Neuronal stem cell (in vitro differentiated cells): ENCODE measurements at regions not wholly inside any gene's neighbourhood (a gene's known extent, or its start where the extent isn't known, plus 50 kb on each side); places are given as distances from the start of the nearest gene placed in this dataset.

ENCODE experiments used
- DNase-seq: peaks from one replicate; pipeline ENCODE4 v3.0.0-alpha.2; 2013; ENCODE audit warnings: low spot score
- H2AFZ ChIP-seq: one replicate; pipeline ENCODE4 v1.6.1; 2013; ENCODE audit warnings: mild to moderate bottlenecking, low read length, inconsistent platforms
- H2AK5ac ChIP-seq: 2 replicates; pipeline ENCODE4 v1.6.1; 2013; ENCODE audit warnings: low read depth, mild to moderate bottlenecking, inconsistent platforms, low read length, moderate library complexity, mixed read lengths
- H2BK120ac ChIP-seq: 2 replicates; pipeline ENCODE4 v1.6.1; 2013; ENCODE audit warnings: low read depth, mild to moderate bottlenecking, inconsistent platforms, low read length, moderate library complexity, mixed read lengths
- H2BK12ac ChIP-seq: one replicate; pipeline ENCODE4 v1.6.1; 2013; ENCODE audit warnings: low read length, inconsistent platforms
- H2BK15ac ChIP-seq: 2 replicates; pipeline ENCODE4 v1.6.1; 2013; ENCODE audit warnings: mild to moderate bottlenecking, low read length, inconsistent platforms, mixed read lengths
- H2BK5ac ChIP-seq: one replicate; pipeline ENCODE4 v1.6.1; 2013; ENCODE audit warnings: inconsistent platforms, mild to moderate bottlenecking, low read length, moderate library complexity
- H3K14ac ChIP-seq: one replicate; pipeline ENCODE4 v1.6.1; 2013; ENCODE audit warnings: low read length, inconsistent platforms
- H3K18ac ChIP-seq: 2 replicates; pipeline ENCODE4 v1.6.1; 2013; ENCODE audit warnings: low read length, inconsistent platforms
- H3K23ac ChIP-seq: 2 replicates; pipeline ENCODE4 v1.6.1; 2013; ENCODE audit warnings: low read depth, mild to moderate bottlenecking, mixed read lengths, low read length, inconsistent platforms; ENCODE audit not compliant: poor library complexity
- H3K27ac ChIP-seq: replicated peaks from 3 replicates; pipeline ENCODE4 v1.5.1; 2013; ENCODE audit warnings: low read length, inconsistent platforms
- H3K27me3 ChIP-seq, 3 experiments: 2 replicates each; pipeline ENCODE4 v1.6.1; 2013; ENCODE audit warnings: low read length in 3 of 3, mild to moderate bottlenecking in 2 of 3, inconsistent platforms in 1 of 3, low read depth in 1 of 3, mixed read lengths in 1 of 3, moderate library complexity in 1 of 3; ENCODE audit not compliant: control insufficient read depth in 3 of 3, insufficient read depth in 3 of 3
- H3K36me3 ChIP-seq, 2 donors: replicated peaks in 1 of 2; 2 replicates each; pipeline ENCODE4 v1.6.1; 2013; ENCODE audit warnings: low read length in 2 of 2; ENCODE audit not compliant: control insufficient read depth in 2 of 2, insufficient read depth in 2 of 2
- H3K4ac ChIP-seq: 2 replicates; pipeline ENCODE4 v1.6.1; 2013; ENCODE audit warnings: inconsistent platforms, mild to moderate bottlenecking, low read length, moderate library complexity
- H3K4me1 ChIP-seq, 2 donors: 1 replicate in 1 of 2; 2 replicates in 1 of 2; pipeline ENCODE4 v1.6.1; 2013; ENCODE audit warnings: low read length in 2 of 2, low read depth in 1 of 2; ENCODE audit not compliant: control insufficient read depth in 2 of 2, insufficient read depth in 1 of 2
- H3K4me2 ChIP-seq: one replicate; pipeline ENCODE4 v1.6.1; 2013; ENCODE audit warnings: mild to moderate bottlenecking, low read length, inconsistent platforms; ENCODE audit not compliant: insufficient read depth, poor library complexity, severe bottlenecking
- H3K4me3 ChIP-seq, 2 donors: 2 replicates each; pipeline ENCODE4 v1.5.1; 2013; ENCODE audit warnings: low read length in 2 of 2, mild to moderate bottlenecking in 2 of 2, inconsistent platforms in 1 of 2, moderate library complexity in 1 of 2
- H3K79me1 ChIP-seq: one replicate; pipeline ENCODE4 v1.6.1; 2013; ENCODE audit warnings: low read depth, mild to moderate bottlenecking, inconsistent platforms, low read length, moderate library complexity
- H3K9ac ChIP-seq: one replicate; pipeline ENCODE4 v1.6.1; 2013; ENCODE audit warnings: mild to moderate bottlenecking, low read depth, low read length, inconsistent platforms; ENCODE audit not compliant: poor library complexity
- H3K9me3 ChIP-seq, 2 donors: replicated peaks in 1 of 2; 2 replicates each; pipeline versions ENCODE3 to v1.6.1; 2013; ENCODE audit warnings: low read length in 2 of 2, mild to moderate bottlenecking in 2 of 2, inconsistent platforms in 1 of 2, low read depth in 1 of 2, mixed read lengths in 1 of 2, moderate library complexity in 1 of 2; ENCODE audit not compliant: control insufficient read depth in 2 of 2, insufficient read depth in 1 of 2
- H4K8ac ChIP-seq: one replicate; pipeline ENCODE4 v1.6.1; 2013; ENCODE audit warnings: low read depth, mild to moderate bottlenecking, inconsistent platforms, low read length, moderate library complexity
- H4K91ac ChIP-seq: one replicate; pipeline ENCODE4 v1.6.1; 2013; ENCODE audit warnings: low read length, low read depth, mild to moderate bottlenecking, inconsistent platforms; ENCODE audit not compliant: poor library complexity
- WGBS, 2 donors: extraction: QIAGEN DNeasy Blood & Tissue Kit; methylation state at CpG; one replicate each; pipeline ENCODE4 v1.1.7; 2013; ENCODE audit warnings: missing lambda C conversion rate in 2 of 2, mixed read lengths in 1 of 2; ENCODE audit not compliant: insufficient read length in 2 of 2, insufficient replicate concordance in 1 of 2; ENCODE audit errors: extremely low coverage in 2 of 2; 5-methylcytosine and 5-hydroxymethylcytosine counted together

GRCh38 chr7:106588422-106589197 is 72.3 kb downstream of the CCDC71L start:
- no peak overlapping the region for H2BK12ac ChIP-seq
- H2BK15ac ChIP-seq = no peak overlapping the region
- H3K14ac ChIP-seq = no peak overlapping the region
- no peak overlapping the region for H3K23ac ChIP-seq
- WGBS, 2 donors = no CpG with 5 or more reads among the region's 10 CpGs
- peak overlapping the region; percentile 8 for H3K18ac ChIP-seq
- H3K9me3 ChIP-seq = no peaks in the 10 kb centered on the region
- H3K27ac ChIP-seq = no peak overlapping the region
- no peaks in the 10 kb centered on the region for H3K27me3 ChIP-seq
- H4K8ac ChIP-seq = no peak overlapping the region
- no peak overlapping the region for H3K4me2 ChIP-seq
- H2BK120ac ChIP-seq = no peak overlapping the region
- H3K4me1 ChIP-seq = no peaks in the 10 kb centered on the region
- H2AK5ac ChIP-seq = no peak overlapping the region
- H3K4me3 ChIP-seq = no peak overlapping the region
- DNase-seq = no peak
- no peak overlapping the region for H2BK5ac ChIP-seq
- no peaks in the 10 kb centered on the region for H3K36me3 ChIP-seq
- no peak overlapping the region for H3K9ac ChIP-seq
- H3K79me1 ChIP-seq = no peaks in the 10 kb centered on the region
- H2AFZ ChIP-seq = peak overlapping the region; percentile 34
- H3K4ac ChIP-seq = no peak overlapping the region
- H4K91ac ChIP-seq = no peak overlapping the region

GRCh38 chr7:106584914-106585759 is 75.8 kb downstream of the CCDC71L start:
- Histone ChIP-seq H3K18ac (no peak overlapping the region), H3K9ac (no peak overlapping the region), H3K79me1 (no peaks in the 10 kb centered on the region), H3K4me2 (no peak overlapping the region), H2BK12ac (no peak overlapping the region), H2BK15ac (no peak overlapping the region), H3K23ac (no peak overlapping the region), H2BK120ac (no peak overlapping the region), H3K27me3 (no peaks in the 10 kb centered on the region), H2AK5ac (no peak overlapping the region), H3K9me3 (no peaks in the 10 kb centered on the region), H3K27ac (no peak overlapping the region), H3K4me3 (no peak overlapping the region), H2AFZ (no peak overlapping the region), H4K8ac (no peak overlapping the region), H3K4ac (no peak overlapping the region), H3K36me3 (no peaks in the 10 kb centered on the region), H3K14ac (no peak overlapping the region), H2BK5ac (no peak overlapping the region), H3K4me1 (peaks cover 0 to 2% of the 10 kb centered on the region in 2 donors), H4K91ac (no peak overlapping the region)
- no CpG with 5 or more reads among the region's 7 CpGs for WGBS, 2 donors
- DNase-seq = no peak

- Histone ChIP-seq H2BK12ac (no peak overlapping the region), H2AK5ac (no peak overlapping the region), H3K18ac (no peak overlapping the region), H3K23ac (no peak overlapping the region), H3K4ac (no peak overlapping the region), H3K4me3 (no peak overlapping the region), H2AFZ (no peak overlapping the region), H3K27ac (no peak overlapping the region), H3K4me1 (peaks cover 0 to 2% of the 10 kb centered on the region in 2 donors), H2BK15ac (no peak overlapping the region), H3K79me1 (no peaks in the 10 kb centered on the region), H4K91ac (no peak overlapping the region), H3K36me3 (no peaks in the 10 kb centered on the region), H3K4me2 (no peak overlapping the region), H2BK5ac (no peak overlapping the region), H4K8ac (no peak overlapping the region), H2BK120ac (no peak overlapping the region), H3K9ac (no peak overlapping the region), H3K14ac (no peak overlapping the region), H3K27me3 (no peaks in the 10 kb centered on the region), H3K9me3 (no peaks in the 10 kb centered on the region)
- DNase-seq = no peak
- no CpG with 5 or more reads among the region's 5 CpGs for WGBS, 2 donors
Measured at GRCh38 chr7:106583706-106584690, 77.0 kb downstream of the CCDC71L start.
